ENCODE measurements at regions not wholly inside any gene's neighbourhood (a gene's known extent, or its start where the extent isn't known, plus 50 kb on each side); places are given as distances from the start of the nearest gene placed in this dataset.

DNA sequence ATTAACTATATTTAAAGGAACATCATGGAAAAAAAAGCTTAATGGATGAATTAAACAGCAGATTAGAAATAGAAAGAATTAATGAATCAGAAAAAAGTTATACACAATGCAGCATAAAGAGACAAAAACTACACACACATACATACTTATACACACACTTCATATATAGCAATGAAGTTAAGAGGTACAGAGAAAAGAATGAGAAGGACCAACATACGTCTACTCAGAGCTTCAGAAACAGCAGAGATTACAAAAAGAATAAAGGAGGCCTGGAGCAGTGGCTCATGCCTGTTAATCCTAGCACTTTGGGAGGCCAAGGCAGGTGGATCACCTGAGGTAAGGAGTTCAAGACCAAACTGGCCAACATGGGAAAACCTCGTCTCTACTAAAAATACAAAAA lies 133.9 kb upstream of the TNPO1 start:
- ChIA-PET POLR2A (ENCODE audit: unreplicated experiment) (no interaction called here), CTCF (no interaction called here)
- Histone ChIP-seq H3K9ac (ENCODE audit: low read depth, low read length) (no peak overlapping the region), H3K4me3 (ENCODE audit: insufficient read depth, low read depth, low read length) (no peak overlapping the region), H3K79me1 (ENCODE audit: low read depth in 1 of 2, low read length in 2 of 2) (no peaks in the 10 kb centered on the region), H3K23ac (ENCODE audit: low read depth, low read length) (no peak overlapping the region), H3K4me2 (ENCODE audit: low read depth, low read length) (no peak overlapping the region), H4K5ac (ENCODE audit: low read depth, low read length) (no peak overlapping the region), H4K91ac (ENCODE audit: insufficient read depth, low read depth, low read length) (no peak overlapping the region), H4K20me1 (ENCODE audit: insufficient read depth, low read length) (no peaks in the 10 kb centered on the region), H2AK9ac (replicated peaks; ENCODE audit: low read depth, low read length, poor library complexity) (no peak overlapping the region), H3K36me3 (ENCODE audit: control insufficient read depth, insufficient read depth, low read length) (no peaks in the 10 kb centered on the region), H3K9me3 (ENCODE audit: control insufficient read depth, insufficient read depth, low read length) (peaks cover 3% of the 10 kb centered on the region; the same call in 1 of the 2 replicates), H3K27ac (ENCODE audit: insufficient read depth, low read length) (no peak overlapping the region), H2AK5ac (ENCODE audit: low read depth, low read length) (no peak overlapping the region), H3K14ac (replicated peaks; ENCODE audit: low read depth, low read length) (no peak overlapping the region), H3K18ac (ENCODE audit: low read depth, low read length) (no peak overlapping the region), H3K56ac (ENCODE audit: extremely low read depth, insufficient read depth, low read length) (no peak overlapping the region), H3K9me1 (ENCODE audit: insufficient read depth, low read length) (no peaks in the 10 kb centered on the region), H3K27me3 (ENCODE audit: control insufficient read depth, insufficient read depth, low read length) (peaks cover 5% of the 10 kb centered on the region; the same call in 1 of the 2 replicates), H2AFZ (replicated peaks; ENCODE audit: low read length, poor library complexity) (no peak overlapping the region), H2BK15ac (ENCODE audit: low read depth, low read length) (no peak overlapping the region), H2BK20ac (ENCODE audit: low read depth, low read length) (no peak overlapping the region), H3K4ac (ENCODE audit: low read depth, low read length) (no peak overlapping the region), H4K8ac (ENCODE audit: low read depth in 2 of 2, low read length in 2 of 2) (no peak overlapping the region), H2BK5ac (ENCODE audit: low read depth, low read length, poor library complexity, severe bottlenecking) (no peak overlapping the region), H2BK120ac (ENCODE audit: low read depth, low read length) (no peak overlapping the region), H3K4me1 (ENCODE audit: control insufficient read depth, insufficient read depth, low read length) (no peaks in the 10 kb centered on the region)
- intact Hi-C loops (cut with micrococcal nuclease) (no loop called here), dilution Hi-C loops (cut with HindIII; ENCODE audit: low sequenced_read_pairs, unreplicated experiment) (no loop called here), in situ Hi-C loops (cut with MboI; ENCODE audit: low sequenced_read_pairs) (no loop called here)
- BruUV-seq (replicated peaks), result no TSS peak
- ATAC-seq (ENCODE audit: low read depth) (no peak), DNase-seq (no peak)
- TF ChIP-seq POLR2A (IDR thresholded peaks at IDR 0.05; ENCODE audit: low read depth, low read length) (no peak), SMC3 (IDR thresholded peaks at IDR 0.05; ENCODE audit: low read depth, low read length) (no peak), CHD1 (IDR thresholded peaks at IDR 0.05; ENCODE audit: low read depth, low read length) (no peak), MXI1 (IDR thresholded peaks at IDR 0.05; ENCODE audit: borderline replicate concordance, low read depth, low read length) (no peak), CEBPB (IDR thresholded peaks at IDR 0.05; ENCODE audit: low read depth, low read length) (no peak), MAZ (IDR thresholded peaks at IDR 0.05; ENCODE audit: borderline replicate concordance, low read depth, low read length) (no peak), NFE2L2 (IDR thresholded peaks at IDR 0.05; ENCODE audit: low read depth, low read length) (no peak)
- WGBS, 2 experiments (ENCODE audit: extremely low coverage in 2 of 2, insufficient read length in 1 of 2), result no CpG with 5 or more reads among the region's 2 CpGs
